HEK293 (cell line): ENCODE measurements at regions not wholly inside any gene's neighbourhood (a gene's known extent, or its start where the extent isn't known, plus 50 kb on each side); places are given as distances from the start of the nearest gene placed in this dataset.

ENCODE experiments used
- CTCF ChIA-PET: fragments of 350-600 bp; formaldehyde crosslinking; extraction: SDS; loops from one replicate; lab custom pipeline; 2021; ENCODE audit warnings: antibody characterized with exemption; lab: Yijun Ruan, JAX
- POLR2A ChIA-PET: fragments of 300-600 bp; formaldehyde crosslinking; extraction: SDS; loops from one replicate; lab custom pipeline; 2020; ENCODE audit warnings: antibody characterized with exemption, inconsistent platforms; lab: Yijun Ruan, JAX
- H3K27ac ChIP-seq: fragments of 200-500 bp; sonication (Bioruptor generic); 2 replicates; pipeline ENCODE4 v1.5.1; 2014; ENCODE audit warnings: low read depth, low read length, control low read depth, inconsistent platforms; ENCODE audit errors: extremely low read depth
- H3K36me3 ChIP-seq, 2 experiments: fragments of 200-500 bp in 1 of 2; sonication (Bioruptor generic) in 1 of 2; 1 replicate in 1 of 2; 2 replicates in 1 of 2; pipeline ENCODE4 v1.5.1; 2014 to 2017; ENCODE audit warnings: inconsistent platforms in 2 of 2, low read length in 2 of 2; ENCODE audit not compliant: control insufficient read depth in 2 of 2, insufficient read depth in 1 of 2
- H3K4me1 ChIP-seq: fragments of 200-500 bp; sonication (Bioruptor generic); 2 replicates; pipeline ENCODE4 v1.5.1; 2014; ENCODE audit warnings: mild to moderate bottlenecking, low read length, inconsistent platforms; ENCODE audit not compliant: control insufficient read depth, insufficient read depth
- H3K4me3 ChIP-seq: 2 replicates; pipeline ENCODE4 v1.5.1; 2011; ENCODE audit warnings: low read depth, mild to moderate bottlenecking, control low read depth, low read length, moderate library complexity
- H3K9me3 ChIP-seq: fragments of 200-500 bp; sonication (Bioruptor generic); 2 replicates; pipeline ENCODE4 v1.5.1; 2014; ENCODE audit warnings: low read depth, low read length, inconsistent platforms; ENCODE audit not compliant: control insufficient read depth, insufficient read depth
- BCL11B ChIP-seq: fragments of 450-650 bp; formaldehyde crosslinking; IDR thresholded peaks from 2 replicates; pipeline ENCODE4 v1.5.1; 2016; ENCODE audit warnings: low read depth, missing biosample characterization, missing genetic modification characterization
- GLI2 ChIP-seq: fragments of 450-650 bp; formaldehyde crosslinking; IDR thresholded peaks from 2 replicates; pipeline ENCODE4; 2017; ENCODE audit warnings: missing biosample characterization, missing genetic modification characterization, low read depth, borderline replicate concordance
- GLI4 ChIP-seq: fragments of 450-650 bp; formaldehyde crosslinking; IDR thresholded peaks from 2 replicates; pipeline ENCODE4 v1.5.1; 2016; ENCODE audit warnings: missing biosample characterization, missing genetic modification characterization
- HOXA7 ChIP-seq: sonication (generic); formaldehyde crosslinking; IDR thresholded peaks from 2 replicates; pipeline ENCODE4 v1.8.1; 2022; ENCODE audit warnings: missing genetic modification reagents, borderline replicate concordance
- KLF7 ChIP-seq: fragments of 450-650 bp; formaldehyde crosslinking; IDR thresholded peaks from 2 replicates; pipeline ENCODE4 v1.5.1; 2016; ENCODE audit warnings: missing biosample characterization, missing genetic modification characterization, borderline replicate concordance
- KLF8 ChIP-seq: fragments of 450-650 bp; formaldehyde crosslinking; IDR thresholded peaks from 2 replicates; pipeline ENCODE4 v1.5.1; 2016; ENCODE audit warnings: missing biosample characterization, missing genetic modification characterization
- YY1 ChIP-seq: fragments of 450-650 bp; formaldehyde crosslinking; IDR thresholded peaks from 2 replicates; pipeline ENCODE4 v1.5.1; 2018; ENCODE audit warnings: missing biosample characterization, missing genetic modification characterization
- ZBTB17 ChIP-seq: fragments of 450-650 bp; formaldehyde crosslinking; IDR thresholded peaks from 2 replicates; pipeline ENCODE4 v1.5.1; 2016; ENCODE audit warnings: missing biosample characterization, missing genetic modification characterization
- ZBTB44 ChIP-seq: fragments of 450-650 bp; IDR thresholded peaks from 2 replicates; pipeline ENCODE4 v1.5.1; 2018; ENCODE audit warnings: missing biosample characterization, mild to moderate bottlenecking, missing genetic modification characterization
- ZBTB48 ChIP-seq: fragments of 450-650 bp; formaldehyde crosslinking; IDR thresholded peaks from 2 replicates; pipeline ENCODE4 v1.5.1; 2016; ENCODE audit warnings: missing biosample characterization, missing genetic modification characterization
- ZBTB6 ChIP-seq: fragments of 450-650 bp; formaldehyde crosslinking; IDR thresholded peaks from 2 replicates; pipeline ENCODE4 v1.5.1; 2017; ENCODE audit warnings: missing biosample characterization, missing genetic modification characterization
- ZNF157 ChIP-seq: fragments of 450-650 bp; formaldehyde crosslinking; IDR thresholded peaks from 2 replicates; pipeline ENCODE4 v1.5.1; 2016; ENCODE audit warnings: missing biosample characterization, missing genetic modification characterization
- ZNF18 ChIP-seq: fragments of 450-650 bp; formaldehyde crosslinking; IDR thresholded peaks from 2 replicates; pipeline ENCODE4 v1.5.1; 2016; ENCODE audit warnings: missing biosample characterization, missing genetic modification characterization
- ZNF266 ChIP-seq: fragments of 450-650 bp; formaldehyde crosslinking; IDR thresholded peaks from 2 replicates; pipeline ENCODE4 v1.5.1; 2016; ENCODE audit warnings: missing biosample characterization, missing genetic modification characterization, low read depth
- ZNF335 ChIP-seq: fragments of 450-650 bp; formaldehyde crosslinking; conservative IDR thresholded peaks from 2 replicates; pipeline ENCODE4 v1.5.1; 2016; ENCODE audit warnings: missing biosample characterization, missing genetic modification characterization
- ZNF354C ChIP-seq: fragments of 450-650 bp; formaldehyde crosslinking; IDR thresholded peaks from 2 replicates; pipeline ENCODE4 v1.5.1; 2016; ENCODE audit warnings: missing biosample characterization, missing genetic modification characterization, low read depth, borderline replicate concordance
- ZNF514 ChIP-seq: fragments of 450-650 bp; formaldehyde crosslinking; IDR thresholded peaks from 2 replicates; pipeline ENCODE4 v1.5.1; 2016; ENCODE audit warnings: missing biosample characterization, missing genetic modification characterization
- ZNF518A ChIP-seq: fragments of 450-650 bp; formaldehyde crosslinking; conservative IDR thresholded peaks from 2 replicates; pipeline ENCODE4 v1.5.1; 2016; ENCODE audit warnings: low read depth, missing biosample characterization, missing genetic modification characterization
- ZNF521 ChIP-seq: fragments of 450-650 bp; formaldehyde crosslinking; IDR thresholded peaks from 2 replicates; pipeline ENCODE4 v1.5.1; 2017; ENCODE audit warnings: missing biosample characterization, mild to moderate bottlenecking, missing genetic modification characterization
- ZNF529 ChIP-seq: fragments of 450-650 bp; formaldehyde crosslinking; IDR thresholded peaks from 2 replicates; pipeline ENCODE4 v1.5.1; 2017; ENCODE audit warnings: missing genetic modification characterization, missing biosample characterization; ENCODE audit not compliant: insufficient replicate concordance
- ZNF585B ChIP-seq: fragments of 450-650 bp; formaldehyde crosslinking; IDR thresholded peaks from 2 replicates; pipeline ENCODE4 v1.5.1; 2016; ENCODE audit warnings: missing biosample characterization, missing genetic modification characterization
- ZNF76 ChIP-seq: fragments of 450-650 bp; formaldehyde crosslinking; IDR thresholded peaks from 2 replicates; pipeline ENCODE4; 2016; ENCODE audit warnings: low read depth, missing biosample characterization, missing genetic modification characterization, borderline replicate concordance

- TF ChIP-seq ZNF335 (tag by site-specific recombination) (no peak), ZNF518A (no peak)
These were observed 473.4 kb downstream of the MN1 start (continued) for GRCh38 chr22:27327981-27328721.

- TF ChIP-seq ZNF514 (no peak), GLI2 (tag by site-specific recombination) (no peak), KLF8 (tag by site-specific recombination) (no peak), ZBTB44 (tag by site-specific recombination) (no peak), HOXA7 (CRISPR knock-in tag) (no peak), ZBTB17 (tag by site-specific recombination) (no peak), BCL11B (tag by site-specific recombination) (no peak), ZBTB6 (tag by site-specific recombination) (no peak), ZNF354C (no peak), ZNF585B (tag by site-specific recombination) (no peak), YY1 (tag by site-specific recombination) (no peak), ZBTB48 (tag by site-specific recombination) (no peak), GLI4 (no peak), ZNF76 (tag by site-specific recombination) (no peak), ZNF266 (tag by site-specific recombination) (no peak), ZNF529 (tag by site-specific recombination) (no peak), ZNF157 (tag by site-specific recombination) (no peak), KLF7 (no peak), ZNF18 (tag by site-specific recombination) (no peak), ZNF521 (tag by site-specific recombination) (no peak)
- TF ChIP-seq, all 188 proteins: peak for 0
- H3K27ac ChIP-seq = no peak overlapping the region
- H3K9me3 ChIP-seq = no peaks in the 10 kb centered on the region
- H3K4me1 ChIP-seq = no peaks in the 10 kb centered on the region
- H3K4me3 ChIP-seq = no peak overlapping the region
- ChIA-PET CTCF (interaction anchor here (0.5 to 0.9 kb wide), 6 partner anchors 59 to 766 kb away, joined by 3 to 4 read pairs (median 3); no protein-coding TSS in a partner anchor), POLR2A (no interaction called here)
- no peaks in the 10 kb centered on the region for H3K36me3 ChIP-seq
These were observed 472.3 kb downstream of the MN1 start for GRCh38 chr22:27329131-27329850.
